CD4-positive, CD25-positive, alpha-beta regulatory T cell (primary cell): ENCODE measurements at regions not wholly inside any gene's neighbourhood (a gene's known extent, or its start where the extent isn't known, plus 50 kb on each side); places are given as distances from the start of the nearest gene placed in this dataset.

Experiments
- ATAC-seq, 2 donors: fragments of 150-1000 bp; cut with Tn5 transposase; one replicate each; pipeline ENCODE4 v1.10.0; 2021; ENCODE audit warnings: low read depth in 2 of 2, moderate number of reproducible peaks in 2 of 2, moderate library complexity in 1 of 2
- DNase-seq, 3 donors: peaks; one replicate each; pipeline versions ENCODE4 v3.0.0 to v3.0.0-alpha.2; 2012 to 2022; ENCODE audit warnings: mixed read lengths in 1 of 3
- H3K27ac ChIP-seq: one replicate; pipeline ENCODE4 v1.7.0; 2013; ENCODE audit warnings: mild to moderate bottlenecking, low read length; ENCODE audit not compliant: insufficient read depth, poor library complexity, severe bottlenecking
- H3K27me3 ChIP-seq: one replicate; pipeline ENCODE4 v1.7.0; 2013; ENCODE audit warnings: low read length; ENCODE audit not compliant: control insufficient read depth, insufficient read depth
- H3K36me3 ChIP-seq: one replicate; pipeline ENCODE4 v1.7.0; 2013; ENCODE audit warnings: mild to moderate bottlenecking, low read length, moderate library complexity; ENCODE audit not compliant: control insufficient read depth, insufficient read depth
- H3K4me1 ChIP-seq: 2 replicates; pipeline ENCODE4 v1.7.0; 2013; ENCODE audit warnings: mild to moderate bottlenecking, low read length; ENCODE audit not compliant: insufficient read depth, control insufficient read depth, poor library complexity, severe bottlenecking
- H3K4me3 ChIP-seq: one replicate; pipeline ENCODE4 v1.7.0; 2013; ENCODE audit warnings: low read depth, mild to moderate bottlenecking, low read length, moderate library complexity
- H3K9me3 ChIP-seq, 2 experiments: 1 replicate in 1 of 2; 2 replicates in 1 of 2; pipeline ENCODE4 v1.7.0; 2013; ENCODE audit warnings: low read length in 2 of 2, mild to moderate bottlenecking in 1 of 2, moderate library complexity in 1 of 2; ENCODE audit not compliant: control insufficient read depth in 2 of 2
- H3K27ac Mint-ChIP-seq, 3 donors: one replicate each; pipeline ENCODE4 v1.8.0; 2020 to 2022; ENCODE audit warnings: mild to moderate bottlenecking in 3 of 3, mixed read lengths in 3 of 3, moderate library complexity in 2 of 3
- H3K27me3 Mint-ChIP-seq: one replicate; pipeline ENCODE4 v1.8.0; 2022; ENCODE audit warnings: mild to moderate bottlenecking, mixed read lengths
- H3K36me3 Mint-ChIP-seq: one replicate; pipeline ENCODE4 v1.8.0; 2020; ENCODE audit warnings: mixed read lengths
- H3K4me1 Mint-ChIP-seq, 4 donors: one replicate each; pipeline ENCODE4 v1.8.0; 2020 to 2022; ENCODE audit warnings: mixed read lengths in 4 of 4, mild to moderate bottlenecking in 1 of 4
- H3K4me3 Mint-ChIP-seq, 4 donors: one replicate each; pipeline ENCODE4 v1.8.0; 2020 to 2022; ENCODE audit warnings: mild to moderate bottlenecking in 4 of 4, mixed read lengths in 4 of 4, moderate library complexity in 3 of 4
- H3K9me3 Mint-ChIP-seq, 7 donors: one replicate each; pipeline ENCODE4 v1.8.0; 2020 to 2022; ENCODE audit warnings: mixed read lengths in 7 of 7, mild to moderate bottlenecking in 3 of 7, moderate library complexity in 2 of 7

GRCh38 chr2:188865681-188866080, 108.5 kb upstream of the COL3A1 start:
- H3K4me1 Mint-ChIP-seq: no peaks in the 10 kb centered on the region
- no peak overlapping the region for H3K27ac Mint-ChIP-seq
- peaks cover 0 to 26% (median 10%) of the 10 kb centered on the region in 7 donors for H3K9me3 Mint-ChIP-seq
- no peaks in the 10 kb centered on the region for H3K9me3 ChIP-seq
- H3K36me3 ChIP-seq: no peaks in the 10 kb centered on the region
- no peak overlapping the region for H3K4me3 Mint-ChIP-seq
- no peaks in the 10 kb centered on the region for H3K27me3 Mint-ChIP-seq
- H3K36me3 Mint-ChIP-seq: no peaks in the 10 kb centered on the region
- ATAC-seq (no peak), DNase-seq (no peak)
- H3K4me1 ChIP-seq: no peaks in the 10 kb centered on the region
- H3K27ac ChIP-seq: no peak overlapping the region
- H3K4me3 ChIP-seq: no peak overlapping the region
- H3K27me3 ChIP-seq: no peaks in the 10 kb centered on the region

DNA sequence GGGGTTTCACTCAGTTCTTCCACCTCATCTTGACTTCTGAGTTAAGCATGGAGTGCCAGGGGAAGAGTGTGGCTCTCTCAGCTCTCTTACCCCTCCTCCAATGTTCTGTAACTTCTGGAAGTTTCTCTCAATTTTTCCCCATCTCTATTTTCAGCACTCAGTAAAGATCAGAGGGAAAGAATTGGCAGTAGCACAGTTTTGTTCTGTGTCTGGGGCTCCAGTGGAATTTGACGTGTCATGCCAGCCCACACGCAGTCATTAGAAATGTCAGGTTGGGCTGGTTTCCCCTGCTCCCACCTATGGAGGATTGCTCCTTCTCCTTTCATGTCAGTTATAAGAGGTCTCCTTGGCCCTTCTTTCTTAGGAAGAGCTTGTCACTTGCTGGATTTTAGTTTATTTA, 104.6 kb upstream of the COL3A1 start:
- Mint-ChIP-seq H3K27me3 (no peaks in the 10 kb centered on the region), H3K36me3 (no peaks in the 10 kb centered on the region), H3K27ac (no peak overlapping the region), H3K4me1 (no peaks in the 10 kb centered on the region), H3K4me3 (no peak overlapping the region), H3K9me3 (peaks cover 0 to 17% (median 6%) of the 10 kb centered on the region in 7 donors)
- H3K36me3 ChIP-seq: no peaks in the 10 kb centered on the region
- no peak for DNase-seq
- H3K4me3 ChIP-seq: no peak overlapping the region
- H3K27me3 ChIP-seq: no peaks in the 10 kb centered on the region
- H3K9me3 ChIP-seq: no peaks in the 10 kb centered on the region
- ATAC-seq: no peak
- no peaks in the 10 kb centered on the region for H3K4me1 ChIP-seq
- no peak overlapping the region for H3K27ac ChIP-seq

DNA sequence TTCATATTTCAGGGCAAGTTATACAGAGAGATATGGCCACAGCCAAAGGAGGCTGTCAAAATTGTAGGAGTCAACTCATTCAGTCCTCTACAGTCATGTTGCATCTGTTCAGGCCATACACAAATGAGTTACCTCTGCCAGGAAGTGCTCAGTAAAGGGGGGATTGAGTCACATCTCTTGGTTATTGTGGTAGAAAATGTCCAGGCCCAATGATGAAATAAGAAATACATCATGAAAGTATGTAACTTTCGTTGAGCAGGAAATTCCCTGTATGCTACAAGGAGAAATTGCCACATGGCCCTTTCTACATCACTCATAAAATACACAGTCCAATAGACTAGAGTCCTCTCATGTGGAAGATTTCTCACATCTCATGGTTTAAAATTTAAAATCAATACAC, 103.9 kb upstream of the COL3A1 start:
- no peaks in the 10 kb centered on the region for H3K4me1 ChIP-seq
- H3K27me3 ChIP-seq: no peaks in the 10 kb centered on the region
- no peak overlapping the region for H3K27ac Mint-ChIP-seq
- H3K4me3 Mint-ChIP-seq: no peak overlapping the region
- H3K27ac ChIP-seq: no peak overlapping the region
- no peaks in the 10 kb centered on the region for H3K4me1 Mint-ChIP-seq
- H3K36me3 Mint-ChIP-seq: no peaks in the 10 kb centered on the region
- no peak for ATAC-seq
- H3K9me3 ChIP-seq: no peaks in the 10 kb centered on the region
- H3K4me3 ChIP-seq: no peak overlapping the region
- DNase-seq: no peak
- no peaks in the 10 kb centered on the region for H3K27me3 Mint-ChIP-seq
- H3K9me3 Mint-ChIP-seq: peaks cover 0 to 16% (median 4%) of the 10 kb centered on the region in 7 donors
- H3K36me3 ChIP-seq: no peaks in the 10 kb centered on the region

- H3K36me3 ChIP-seq: no peaks in the 10 kb centered on the region
- Mint-ChIP-seq H3K4me3 (no peak overlapping the region), H3K4me1 (no peaks in the 10 kb centered on the region), H3K9me3 (peaks cover 0 to 4% (median 0%) of the 10 kb centered on the region in 7 donors), H3K36me3 (no peaks in the 10 kb centered on the region), H3K27me3 (no peaks in the 10 kb centered on the region), H3K27ac (no peak overlapping the region)
- H3K4me3 ChIP-seq: no peak overlapping the region
- ATAC-seq: no peak
- H3K27me3 ChIP-seq: no peaks in the 10 kb centered on the region
- no peaks in the 10 kb centered on the region for H3K4me1 ChIP-seq
- no peak overlapping the region for H3K27ac ChIP-seq
- H3K9me3 ChIP-seq: no peaks in the 10 kb centered on the region
- no peak for DNase-seq
Observed at GRCh38 chr2:188875104-188875503, 99.1 kb upstream of the COL3A1 start.

DNA sequence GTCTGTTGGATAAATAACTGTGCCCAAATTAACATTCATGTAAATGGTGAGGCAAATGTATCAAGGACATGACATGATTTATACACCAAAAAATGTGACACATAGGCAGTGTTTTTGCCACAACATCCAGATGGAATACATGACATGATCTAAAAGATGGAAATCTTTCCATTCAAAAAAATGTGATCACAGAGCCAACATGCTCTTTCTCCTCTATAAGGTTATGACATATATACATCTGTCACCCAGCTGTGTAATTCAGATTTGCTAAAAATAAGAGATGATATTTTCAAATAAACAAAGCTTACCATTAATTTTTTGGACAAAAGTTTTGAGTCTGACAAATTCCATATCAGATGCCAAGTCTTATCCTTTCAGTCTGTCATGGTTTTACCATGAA, 95.5 kb upstream of the COL3A1 start:
- no peak overlapping the region for H3K4me3 Mint-ChIP-seq
- no peaks in the 10 kb centered on the region for H3K4me1 Mint-ChIP-seq
- no peaks in the 10 kb centered on the region for H3K4me1 ChIP-seq
- H3K9me3 ChIP-seq: no peaks in the 10 kb centered on the region
- no peak overlapping the region for H3K27ac Mint-ChIP-seq
- no peaks in the 10 kb centered on the region for H3K27me3 Mint-ChIP-seq
- no peaks in the 10 kb centered on the region for H3K36me3 ChIP-seq
- H3K9me3 Mint-ChIP-seq: peaks cover 0 to 8% (median 4%) of the 10 kb centered on the region in 7 donors
- no peaks in the 10 kb centered on the region for H3K36me3 Mint-ChIP-seq
- no peaks in the 10 kb centered on the region for H3K27me3 ChIP-seq
- H3K4me3 ChIP-seq: no peak overlapping the region
- no peak for ATAC-seq
- DNase-seq: no peak
- no peak overlapping the region for H3K27ac ChIP-seq

DNA sequence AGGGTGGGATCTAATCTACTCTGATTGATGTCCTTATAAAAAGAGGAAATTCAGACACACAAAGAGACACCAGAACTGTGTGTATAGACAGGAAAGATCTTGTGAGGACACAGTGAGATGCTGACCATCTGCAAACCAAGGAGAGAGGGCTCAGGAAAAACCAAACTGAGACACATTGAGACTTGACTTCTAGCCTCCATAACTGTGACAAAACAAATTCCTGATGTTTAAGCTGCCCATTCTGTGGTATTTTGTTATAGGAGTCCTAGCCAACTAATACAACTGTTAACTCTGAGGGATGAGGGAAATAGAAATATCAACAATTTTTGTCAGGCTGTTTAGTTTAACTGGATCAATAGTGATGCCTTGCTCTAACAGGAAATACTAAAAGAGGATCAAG, 93.4 kb upstream of the COL3A1 start:
- H3K9me3 Mint-ChIP-seq: peaks cover 0 to 7% (median 4%) of the 10 kb centered on the region in 7 donors

GRCh38 chr2:188881434-188881833, 92.7 kb upstream of the COL3A1 start:
- Mint-ChIP-seq H3K4me1 (no peaks in the 10 kb centered on the region), H3K36me3 (no peaks in the 10 kb centered on the region), H3K27ac (no peak overlapping the region), H3K4me3 (no peak overlapping the region), H3K9me3 (peaks cover 0 to 9% (median 4%) of the 10 kb centered on the region in 7 donors), H3K27me3 (no peaks in the 10 kb centered on the region)
- Histone ChIP-seq H3K9me3 (no peaks in the 10 kb centered on the region), H3K27ac (no peak overlapping the region), H3K4me3 (no peak overlapping the region), H3K36me3 (no peaks in the 10 kb centered on the region), H3K27me3 (no peaks in the 10 kb centered on the region), H3K4me1 (no peaks in the 10 kb centered on the region)
- ATAC-seq (no peak), DNase-seq (no peak)

More for the DNA sequence above, 93.4 kb upstream of the COL3A1 start:
- Mint-ChIP-seq H3K27me3 (no peaks in the 10 kb centered on the region), H3K4me3 (no peak overlapping the region), H3K4me1 (no peaks in the 10 kb centered on the region), H3K27ac (no peak overlapping the region), H3K36me3 (no peaks in the 10 kb centered on the region)
- Histone ChIP-seq H3K36me3 (no peaks in the 10 kb centered on the region), H3K4me1 (no peaks in the 10 kb centered on the region), H3K27me3 (no peaks in the 10 kb centered on the region), H3K9me3 (no peaks in the 10 kb centered on the region), H3K27ac (no peak overlapping the region), H3K4me3 (no peak overlapping the region)
- ATAC-seq (no peak), DNase-seq (no peak)

- DNase-seq (no peak), ATAC-seq (no peak)
- H3K36me3 ChIP-seq: no peaks in the 10 kb centered on the region
- no peaks in the 10 kb centered on the region for H3K9me3 ChIP-seq
- Mint-ChIP-seq H3K27ac (no peak overlapping the region), H3K9me3 (peaks cover 0 to 16% (median 2%) of the 10 kb centered on the region in 7 donors), H3K36me3 (no peaks in the 10 kb centered on the region), H3K27me3 (no peaks in the 10 kb centered on the region), H3K4me3 (no peak overlapping the region), H3K4me1 (no peaks in the 10 kb centered on the region)
- no peaks in the 10 kb centered on the region for H3K4me1 ChIP-seq
- no peak overlapping the region for H3K4me3 ChIP-seq
- no peak overlapping the region for H3K27ac ChIP-seq
- H3K27me3 ChIP-seq: no peaks in the 10 kb centered on the region
Observed at GRCh38 chr2:188884046-188884445, 90.1 kb upstream of the COL3A1 start.
